Naive thymus-derived CD4-positive, alpha-beta T cell (primary cell): ENCODE measurements at regions not wholly inside any gene's neighbourhood (a gene's known extent, or its start where the extent isn't known, plus 50 kb on each side); places are given as distances from the start of the nearest gene placed in this dataset.

ENCODE experiments used
- ATAC-seq: fragments of 150-1000 bp; cut with Tn5 transposase; 2 replicates; pipeline ENCODE4 v1.10.0; 2021; ENCODE audit warnings: mild to moderate bottlenecking, moderate library complexity
- CTCF ChIA-PET: fragments of 350-600 bp; sonication (Branson Sonifier 250); formaldehyde crosslinking; loops from one replicate; lab custom pipeline; 2021; ENCODE audit warnings: antibody characterized with exemption; lab: Charles Lee
- POLR2A ChIA-PET: fragments of 350-600 bp; sonication (Branson Sonifier 250); formaldehyde crosslinking; loops from one replicate; lab custom pipeline; 2021; ENCODE audit warnings: antibody characterized with exemption, inconsistent platforms; lab: Charles Lee
- DNase-seq, 9 donors: peaks; one replicate each; pipeline versions ENCODE4 v3.0.0 to v3.0.0-alpha.2; 2020 to 2022; ENCODE audit warnings: mixed read lengths in 1 of 9
- H3K27ac ChIP-seq: one replicate; pipeline ENCODE4 v1.7.0; 2013; ENCODE audit warnings: mild to moderate bottlenecking, low read depth, low read length, moderate library complexity
- H3K27me3 ChIP-seq, 2 donors: one replicate each; pipeline ENCODE4 v1.7.0; 2013; ENCODE audit warnings: low read length in 2 of 2, mild to moderate bottlenecking in 2 of 2, moderate library complexity in 2 of 2; ENCODE audit not compliant: control insufficient read depth in 2 of 2, insufficient read depth in 2 of 2
- H3K36me3 ChIP-seq, 3 experiments: 1 replicate in 2 of 3; 2 replicates in 1 of 3; pipeline ENCODE4 v1.7.0; 2013; ENCODE audit warnings: low read length in 3 of 3, mild to moderate bottlenecking in 3 of 3, moderate library complexity in 1 of 3; ENCODE audit not compliant: insufficient read depth in 3 of 3, control insufficient read depth in 2 of 3
- H3K4me1 ChIP-seq, 2 donors: one replicate each; pipeline ENCODE4 v1.7.0; 2013; ENCODE audit warnings: low read length in 2 of 2, mild to moderate bottlenecking in 2 of 2, moderate library complexity in 1 of 2; ENCODE audit not compliant: control insufficient read depth in 2 of 2, insufficient read depth in 2 of 2
- H3K4me3 ChIP-seq: 2 replicates; pipeline ENCODE4 v1.7.0; 2013; ENCODE audit warnings: mild to moderate bottlenecking, low read length
- H3K9me3 ChIP-seq, 3 experiments: 1 replicate in 2 of 3; 2 replicates in 1 of 3; pipeline ENCODE4 v1.7.0; 2013; ENCODE audit warnings: low read length in 3 of 3; ENCODE audit not compliant: control insufficient read depth in 2 of 3
- H3K27ac Mint-ChIP-seq, 9 donors: one replicate each; pipeline ENCODE4 v1.8.0; 2020 to 2022; ENCODE audit warnings: mixed read lengths in 9 of 9, mild to moderate bottlenecking in 8 of 9, moderate library complexity in 5 of 9, inconsistent platforms in 2 of 9
- H3K27me3 Mint-ChIP-seq, 5 donors: one replicate each; pipeline ENCODE4 v1.8.0; 2021 to 2022; ENCODE audit warnings: mixed read lengths in 5 of 5, mild to moderate bottlenecking in 1 of 5
- H3K36me3 Mint-ChIP-seq, 5 donors: one replicate each; pipeline ENCODE4 v1.8.0; 2020 to 2022; ENCODE audit warnings: mixed read lengths in 5 of 5, mild to moderate bottlenecking in 3 of 5, inconsistent platforms in 1 of 5
- H3K4me1 Mint-ChIP-seq, 7 donors: one replicate each; pipeline ENCODE4 v1.8.0; 2020 to 2022; ENCODE audit warnings: mixed read lengths in 7 of 7, mild to moderate bottlenecking in 3 of 7, inconsistent platforms in 1 of 7
- H3K4me3 Mint-ChIP-seq, 10 donors: one replicate each; pipeline ENCODE4 v1.8.0; 2020 to 2022; ENCODE audit warnings: mild to moderate bottlenecking in 10 of 10, mixed read lengths in 10 of 10, moderate library complexity in 6 of 10, inconsistent platforms in 2 of 10
- H3K9me3 Mint-ChIP-seq, 11 donors: one replicate each; pipeline ENCODE4 v1.8.0; 2020 to 2022; ENCODE audit warnings: mixed read lengths in 11 of 11, mild to moderate bottlenecking in 4 of 11, inconsistent platforms in 1 of 11, moderate library complexity in 1 of 11
- intact Hi-C, 2 donors: fragments of 100-400 bp; cut with micrococcal nuclease; formaldehyde crosslinking; loops; one replicate each; pipeline ENCODE4 v1.15.1; 2023

DNA sequence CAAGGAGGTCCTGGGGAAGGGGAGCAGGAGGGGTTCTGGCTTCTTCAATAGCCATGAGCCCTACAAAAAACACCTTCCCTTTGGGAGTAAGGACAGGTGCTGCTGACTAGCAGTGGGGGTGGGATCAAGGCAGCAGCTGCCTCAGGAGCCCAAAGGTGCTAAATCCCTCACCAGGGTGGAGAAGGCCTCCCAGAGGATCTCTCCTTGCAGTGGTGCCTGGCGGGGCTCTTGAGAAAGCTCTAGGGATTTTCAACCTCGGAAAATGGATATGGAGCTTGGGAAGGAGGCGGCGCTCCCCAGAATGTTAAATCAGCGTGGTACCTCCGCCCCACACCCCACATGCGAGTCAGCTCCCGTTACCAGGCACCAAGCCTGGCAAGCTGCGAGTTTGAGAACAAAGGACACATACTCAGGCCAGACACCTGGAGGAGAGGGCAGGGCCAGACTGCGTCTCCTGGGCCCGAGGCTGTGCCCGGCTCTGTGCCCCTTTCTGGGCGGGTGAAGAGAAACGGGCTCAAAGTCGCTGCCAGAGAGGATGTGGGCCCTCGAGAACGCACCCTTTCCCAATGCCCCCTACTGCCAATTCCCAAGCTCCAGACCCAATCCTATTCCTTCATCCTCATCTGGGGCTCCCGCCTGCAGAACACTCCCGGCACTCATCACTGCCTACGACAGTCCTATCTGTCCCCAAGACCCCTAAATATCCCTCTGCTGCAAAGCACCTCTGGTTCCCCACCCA is 139.0 kb downstream of the BRD1 start:
- Mint-ChIP-seq H3K4me3 (no peak overlapping the region), H3K27ac (peak overlapping the region in 1 of 9 donors; percentile 14), H3K27me3 (peaks cover 0 to 25% (median 0%) of the 10 kb centered on the region in 5 donors), H3K36me3 (peaks cover 0 to 7% (median 0%) of the 10 kb centered on the region in 5 donors), H3K9me3 (peaks cover 0 to 4% (median 0%) of the 10 kb centered on the region in 11 donors), H3K4me1 (peaks cover 0 to 25% (median 18%) of the 10 kb centered on the region in 7 donors)
- no peak for DNase-seq
- ChIA-PET POLR2A (no interaction called here), CTCF (no interaction called here)
- intact Hi-C loops: no loop called here
- Histone ChIP-seq H3K9me3 (no peaks in the 10 kb centered on the region), H3K27ac (no peak overlapping the region), H3K4me3 (no peak overlapping the region), H3K36me3 (no peaks in the 10 kb centered on the region), H3K27me3 (no peaks in the 10 kb centered on the region), H3K4me1 (peaks cover 0 to 5% of the 10 kb centered on the region in 2 donors)
- ATAC-seq: no peak

GRCh38 chr22:49687786-49688515 is 139.7 kb downstream of the BRD1 start:
- H3K4me3 ChIP-seq: no peak overlapping the region
- no peaks in the 10 kb centered on the region for H3K9me3 ChIP-seq
- no peak for ATAC-seq
- H3K36me3 ChIP-seq: no peaks in the 10 kb centered on the region
- Mint-ChIP-seq H3K4me3 (no peak overlapping the region), H3K27ac (peak overlapping the region in 1 of 9 donors; percentile 70), H3K36me3 (peaks cover 0 to 7% (median 0%) of the 10 kb centered on the region in 5 donors), H3K27me3 (peaks cover 0 to 25% (median 0%) of the 10 kb centered on the region in 5 donors), H3K9me3 (peaks cover 0 to 4% (median 0%) of the 10 kb centered on the region in 11 donors), H3K4me1 (peaks cover 0 to 21% (median 13%) of the 10 kb centered on the region in 7 donors)
- DNase-seq: no peak
- H3K4me1 ChIP-seq: peaks cover 0 to 5% of the 10 kb centered on the region in 2 donors
- CTCF ChIA-PET: no interaction called here
- no peaks in the 10 kb centered on the region for H3K27me3 ChIP-seq
- intact Hi-C loops: no loop called here
- POLR2A ChIA-PET: no interaction called here
- H3K27ac ChIP-seq: no peak overlapping the region

GRCh38 chr22:49687333-49687732 is 140.3 kb downstream of the BRD1 start:
- H3K27ac Mint-ChIP-seq: peak overlapping the region in 1 of 9 donors; percentile 70
- H3K4me1 ChIP-seq: no peaks in the 10 kb centered on the region

GRCh38 chr22:49686495-49687219 is 141.0 kb downstream of the BRD1 start:
- no peaks in the 10 kb centered on the region for H3K9me3 ChIP-seq
- Mint-ChIP-seq H3K27ac (no peak overlapping the region), H3K27me3 (peaks cover 0 to 25% (median 0%) of the 10 kb centered on the region in 5 donors), H3K9me3 (peaks cover 0 to 5% (median 0%) of the 10 kb centered on the region in 11 donors), H3K4me3 (no peak overlapping the region), H3K36me3 (peaks cover 0 to 4% (median 0%) of the 10 kb centered on the region in 5 donors), H3K4me1 (peaks cover 0 to 11% (median under 1%) of the 10 kb centered on the region in 7 donors)
- ChIA-PET POLR2A (no interaction called here), CTCF (no interaction called here)
- intact Hi-C loops: no loop called here
- no peaks in the 10 kb centered on the region for H3K27me3 ChIP-seq
- H3K4me1 ChIP-seq: no peaks in the 10 kb centered on the region
- H3K4me3 ChIP-seq: no peak overlapping the region
- ATAC-seq (no peak), DNase-seq (no peak)
- H3K27ac ChIP-seq: no peak overlapping the region
- no peaks in the 10 kb centered on the region for H3K36me3 ChIP-seq

More at GRCh38 chr22:49687333-49687732, 140.3 kb downstream of the BRD1 start:
- ChIA-PET POLR2A (no interaction called here), CTCF (no interaction called here)
- DNase-seq (no peak), ATAC-seq (no peak)
- no peaks in the 10 kb centered on the region for H3K9me3 ChIP-seq
- Mint-ChIP-seq H3K4me1 (peaks cover 0 to 17% (median 7%) of the 10 kb centered on the region in 7 donors), H3K36me3 (peaks cover 0 to 7% (median 0%) of the 10 kb centered on the region in 5 donors), H3K4me3 (no peak overlapping the region), H3K9me3 (peaks cover 0 to 5% (median 0%) of the 10 kb centered on the region in 11 donors), H3K27me3 (peaks cover 0 to 25% (median 0%) of the 10 kb centered on the region in 5 donors)
- H3K4me3 ChIP-seq: no peak overlapping the region
- no peak overlapping the region for H3K27ac ChIP-seq
- H3K27me3 ChIP-seq: no peaks in the 10 kb centered on the region
- H3K36me3 ChIP-seq: no peaks in the 10 kb centered on the region
- intact Hi-C loops: no loop called here

DNA sequence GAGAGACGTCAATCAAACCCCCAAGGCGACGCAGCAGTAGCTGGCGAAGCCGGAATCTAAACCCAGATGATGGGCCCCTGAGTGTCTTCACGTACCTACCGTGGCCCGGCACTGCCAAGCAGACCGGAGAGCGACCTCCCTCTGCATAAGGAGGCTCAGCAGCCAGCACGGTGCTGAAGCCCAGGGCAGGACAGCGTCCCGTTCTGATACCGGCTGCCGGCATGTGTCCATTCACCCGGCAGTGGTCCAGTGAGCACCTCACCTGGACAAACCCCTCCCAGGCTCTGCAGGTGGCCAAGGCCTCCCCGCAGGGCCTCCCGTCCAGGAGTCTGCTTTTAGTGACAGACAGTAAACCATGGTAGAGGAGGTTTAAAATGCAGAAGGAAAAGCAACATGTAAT is 142.0 kb downstream of the BRD1 start:
- DNase-seq: no peak
- intact Hi-C loops: no loop called here
- no peak overlapping the region for H3K4me3 ChIP-seq
- H3K9me3 Mint-ChIP-seq: peaks cover 0 to 5% (median 0%) of the 10 kb centered on the region in 11 donors
- H3K27ac Mint-ChIP-seq: no peak overlapping the region
- no peak for ATAC-seq
- H3K27ac ChIP-seq: no peak overlapping the region
- peaks cover 0 to 22% (median 0%) of the 10 kb centered on the region in 5 donors for H3K27me3 Mint-ChIP-seq
- no peaks in the 10 kb centered on the region for H3K4me1 ChIP-seq
- peaks cover 0 to 4% (median 0%) of the 10 kb centered on the region in 5 donors for H3K36me3 Mint-ChIP-seq
- H3K4me1 Mint-ChIP-seq: peaks cover 0 to 5% (median 0%) of the 10 kb centered on the region in 7 donors
- POLR2A ChIA-PET: interaction anchor here (0.6 kb wide), 1 partner anchor 112 kb away, joined by 3 read pairs; no protein-coding TSS in a partner anchor
- CTCF ChIA-PET: no interaction called here
- no peak overlapping the region for H3K4me3 Mint-ChIP-seq
- H3K27me3 ChIP-seq: no peaks in the 10 kb centered on the region
- H3K9me3 ChIP-seq: no peaks in the 10 kb centered on the region
- no peaks in the 10 kb centered on the region for H3K36me3 ChIP-seq

DNA sequence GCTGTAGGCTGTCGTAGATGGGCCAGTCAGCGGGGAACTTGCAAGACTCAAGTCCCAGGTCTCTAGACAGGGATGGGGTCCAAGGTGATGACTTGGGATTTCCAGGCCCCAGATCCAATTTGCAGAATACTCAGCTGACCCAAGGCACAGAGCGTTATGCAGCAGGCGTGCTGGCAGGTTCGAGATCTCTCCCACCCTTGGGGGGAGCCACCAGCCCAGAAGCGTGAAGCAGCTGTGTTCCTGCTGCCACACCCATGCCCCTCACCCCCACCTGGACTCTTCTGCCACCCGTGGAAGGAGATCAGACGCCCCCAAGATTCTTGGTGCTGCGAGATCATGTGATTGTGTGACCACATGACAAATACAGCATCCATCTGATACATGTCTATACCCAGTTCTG is 142.6 kb downstream of the BRD1 start:
- Mint-ChIP-seq H3K36me3 (peaks cover 0 to 4% (median 0%) of the 10 kb centered on the region in 5 donors), H3K4me1 (no peaks in the 10 kb centered on the region), H3K4me3 (no peak overlapping the region), H3K9me3 (peaks cover 0 to 5% (median 0%) of the 10 kb centered on the region in 11 donors), H3K27ac (no peak overlapping the region), H3K27me3 (peaks cover 0 to 20% (median 0%) of the 10 kb centered on the region in 5 donors)
- no peaks in the 10 kb centered on the region for H3K9me3 ChIP-seq
- no peaks in the 10 kb centered on the region for H3K27me3 ChIP-seq
- intact Hi-C loops: no loop called here
- CTCF ChIA-PET: no interaction called here
- ATAC-seq: no peak
- POLR2A ChIA-PET: no interaction called here
- H3K36me3 ChIP-seq: no peaks in the 10 kb centered on the region
- no peak overlapping the region for H3K27ac ChIP-seq
- no peak for DNase-seq
- no peak overlapping the region for H3K4me3 ChIP-seq
- no peaks in the 10 kb centered on the region for H3K4me1 ChIP-seq
